SK-N-SH treated with all-trans-retinoic acid at 6 μM for 48 hours (cell line): ENCODE measurements at regions not wholly inside any gene's neighbourhood (a gene's known extent, or its start where the extent isn't known, plus 50 kb on each side); places are given as distances from the start of the nearest gene placed in this dataset.

Source experiments
- ATAC-seq: fragments of 200-7000 bp; cut with Tn5 transposase; 3 replicates; pipeline ENCODE4 v1.9.1; 2020; ENCODE audit warnings: mild to moderate bottlenecking, moderate library complexity
- ARNTL ChIP-seq: fragments of 450-650 bp; formaldehyde crosslinking; IDR thresholded peaks from 2 replicates; pipeline ENCODE4 v1.5.0; 2020; ENCODE audit warnings: low read depth, mild to moderate bottlenecking, moderate library complexity, borderline replicate concordance
- BACH2 ChIP-seq: fragments of 250-450 bp; sonication (Bioruptor Pico); IDR thresholded peaks from 2 replicates; pipeline ENCODE4 v1.9.0; 2021; ENCODE audit warnings: mild to moderate bottlenecking, borderline replicate concordance
- CSDC2 ChIP-seq: fragments of 250-450 bp; sonication (Bioruptor Pico); IDR thresholded peaks from 2 replicates; pipeline ENCODE4 v1.5.0; 2020; ENCODE audit warnings: mild to moderate bottlenecking, moderate library complexity
- ESRRG ChIP-seq: fragments of 250-450 bp; sonication (Bioruptor Pico); IDR thresholded peaks from 2 replicates; pipeline ENCODE4 v1.6.1; 2021; ENCODE audit warnings: mild to moderate bottlenecking
- GLIS3 ChIP-seq: fragments of 250-450 bp; sonication (Bioruptor Pico); IDR thresholded peaks from 2 replicates; pipeline ENCODE4 v1.5.0; 2020; ENCODE audit warnings: mild to moderate bottlenecking, moderate library complexity
- ISL1 ChIP-seq: fragments of 250-450 bp; sonication (Bioruptor Pico); IDR thresholded peaks from 2 replicates; pipeline ENCODE4 v2.1.2; 2022; ENCODE audit warnings: mild to moderate bottlenecking, moderate library complexity
- OSR1 ChIP-seq: fragments of 250-450 bp; sonication (Bioruptor Pico); IDR thresholded peaks from 2 replicates; pipeline ENCODE4 v1.8.0; 2022; ENCODE audit warnings: moderate library complexity, mild to moderate bottlenecking, inconsistent platforms
- PPARA ChIP-seq: fragments of 250-450 bp; sonication (Bioruptor Pico); IDR thresholded peaks from 2 replicates; pipeline ENCODE4 v1.5.0; 2020; ENCODE audit warnings: mild to moderate bottlenecking, borderline replicate concordance
- RARB ChIP-seq: fragments of 250-450 bp; sonication (Bioruptor Pico); IDR thresholded peaks from 2 replicates; pipeline ENCODE4 v1.8.0; 2021; ENCODE audit warnings: mild to moderate bottlenecking, moderate library complexity
- SNAI2 ChIP-seq: fragments of 250-450 bp; sonication (Bioruptor Pico); IDR thresholded peaks from 2 replicates; pipeline ENCODE4 v1.5.0; 2020; ENCODE audit warnings: mild to moderate bottlenecking, moderate library complexity
- TCF4 ChIP-seq: fragments of 250-450 bp; sonication (Bioruptor Pico); IDR thresholded peaks from 2 replicates; pipeline ENCODE4 v1.8.0; 2021; ENCODE audit warnings: mild to moderate bottlenecking, moderate library complexity, borderline replicate concordance
- ZC3H10 ChIP-seq: fragments of 250-450 bp; sonication (Bioruptor Pico); IDR thresholded peaks from 2 replicates; pipeline ENCODE4 v1.5.1; 2021; ENCODE audit warnings: mild to moderate bottlenecking, moderate library complexity
- ZFP3 ChIP-seq: fragments of 250-450 bp; sonication (Bioruptor Pico); IDR thresholded peaks from 2 replicates; pipeline ENCODE4 v1.5.0; 2020; ENCODE audit warnings: mild to moderate bottlenecking, moderate library complexity
- ZFP30 ChIP-seq: fragments of 450-650 bp; formaldehyde crosslinking; IDR thresholded peaks from 2 replicates; pipeline ENCODE4 v1.5.0; 2022; ENCODE audit warnings: mild to moderate bottlenecking, moderate library complexity
- ZNF565 ChIP-seq: fragments of 450-650 bp; formaldehyde crosslinking; conservative IDR thresholded peaks from 2 replicates; pipeline ENCODE4 v1.5.0; 2020; ENCODE audit warnings: low read depth, mild to moderate bottlenecking, moderate library complexity
- ZNF70 ChIP-seq: fragments of 450-650 bp; formaldehyde crosslinking; IDR thresholded peaks from 2 replicates; pipeline ENCODE4 v1.5.0; 2020; ENCODE audit warnings: mild to moderate bottlenecking, moderate library complexity
- ZNF8 ChIP-seq: fragments of 450-650 bp; formaldehyde crosslinking; IDR thresholded peaks from 2 replicates; pipeline ENCODE4 v1.5.0; 2020; ENCODE audit warnings: mild to moderate bottlenecking, moderate library complexity
- TF ChIP-seq, protein P1 (sequence below): fragments of 250-450 bp; sonication (Bioruptor Pico); IDR thresholded peaks from 2 replicates; pipeline ENCODE4 v1.8.0; 2021; ENCODE audit warnings: low read depth, mild to moderate bottlenecking, moderate library complexity, borderline replicate concordance
- TF ChIP-seq, protein P2 (sequence below): fragments of 250-450 bp; sonication (Bioruptor Pico); IDR thresholded peaks from 2 replicates; pipeline ENCODE4 v1.5.1; 2020; ENCODE audit warnings: low read depth, mild to moderate bottlenecking, moderate library complexity
- TF ChIP-seq, protein P3 (sequence below): fragments of 250-450 bp; sonication (Bioruptor Pico); IDR thresholded peaks from 2 replicates; pipeline ENCODE4 v1.5.1; 2021; ENCODE audit warnings: mild to moderate bottlenecking, moderate library complexity
- TF ChIP-seq, protein P4 (sequence below): fragments of 250-450 bp; sonication (Bioruptor Pico); IDR thresholded peaks from 2 replicates; pipeline ENCODE4 v1.8.0; 2020; ENCODE audit warnings: mild to moderate bottlenecking, moderate library complexity, borderline replicate concordance
- TF ChIP-seq, protein P5 (sequence below): fragments of 250-450 bp; sonication (Bioruptor Pico); IDR thresholded peaks from 2 replicates; pipeline ENCODE4 v1.5.0; 2020; ENCODE audit warnings: mild to moderate bottlenecking, moderate library complexity

DNA sequence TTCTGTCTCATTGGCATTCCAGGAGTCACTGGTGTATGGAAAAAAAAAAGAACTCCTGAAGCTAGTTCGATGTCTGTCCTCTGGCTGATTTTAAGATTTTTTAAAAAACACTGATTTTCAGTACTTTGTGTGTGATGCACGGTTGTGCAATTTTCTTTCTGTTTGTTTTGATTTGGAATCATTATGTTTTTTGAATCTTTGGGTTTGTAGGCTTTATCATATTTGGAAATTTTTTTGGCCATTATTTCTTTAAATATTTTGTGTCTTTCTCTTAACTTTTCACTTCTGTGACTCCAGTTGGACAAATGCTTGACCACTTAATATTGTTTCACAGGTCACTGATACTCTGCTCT, 327.2 kb downstream of the BCKDHB start:
- no peak for ATAC-seq
- no peak for TF ChIP-seq ZNF70 (CRISPR knock-in tag)
- no peak for TF ChIP-seq GLIS3 (CRISPR knock-in tag)
- TF ChIP-seq RARB (CRISPR knock-in tag): no peak

DNA sequence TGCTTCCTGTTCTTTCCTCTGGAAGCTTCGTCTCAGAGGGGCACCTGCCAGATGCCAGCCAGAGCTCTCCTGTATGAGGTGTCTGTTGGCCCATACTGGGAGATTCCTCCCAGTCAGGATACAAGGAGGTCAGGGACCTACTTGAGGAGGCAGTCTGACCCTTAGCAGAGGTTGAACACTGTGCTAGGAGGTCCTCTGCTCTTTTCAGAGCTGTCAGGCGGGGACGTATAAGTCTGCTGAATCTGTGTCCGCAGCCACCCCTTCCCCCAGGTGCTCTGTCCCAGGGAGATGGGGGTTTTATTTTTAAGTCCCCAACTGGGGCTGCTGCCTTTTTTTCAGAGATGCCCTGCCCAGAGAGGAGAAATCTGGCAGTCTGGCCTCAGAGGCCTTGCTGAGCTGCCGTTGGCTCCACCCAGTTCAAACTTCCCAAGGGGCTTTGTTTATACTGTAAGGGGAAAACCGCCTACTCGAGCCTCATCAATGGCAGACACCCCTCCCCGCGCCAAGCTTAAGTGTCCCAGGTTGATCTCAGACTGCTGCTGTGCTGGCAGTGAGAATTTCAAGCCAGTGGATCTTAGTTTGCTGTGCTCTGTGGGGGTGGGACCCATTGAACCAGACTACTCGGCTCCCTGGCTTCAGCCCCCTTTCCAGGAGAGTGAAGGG, 326.7 kb downstream of the BCKDHB start:
- TF ChIP-seq, protein P1, sequence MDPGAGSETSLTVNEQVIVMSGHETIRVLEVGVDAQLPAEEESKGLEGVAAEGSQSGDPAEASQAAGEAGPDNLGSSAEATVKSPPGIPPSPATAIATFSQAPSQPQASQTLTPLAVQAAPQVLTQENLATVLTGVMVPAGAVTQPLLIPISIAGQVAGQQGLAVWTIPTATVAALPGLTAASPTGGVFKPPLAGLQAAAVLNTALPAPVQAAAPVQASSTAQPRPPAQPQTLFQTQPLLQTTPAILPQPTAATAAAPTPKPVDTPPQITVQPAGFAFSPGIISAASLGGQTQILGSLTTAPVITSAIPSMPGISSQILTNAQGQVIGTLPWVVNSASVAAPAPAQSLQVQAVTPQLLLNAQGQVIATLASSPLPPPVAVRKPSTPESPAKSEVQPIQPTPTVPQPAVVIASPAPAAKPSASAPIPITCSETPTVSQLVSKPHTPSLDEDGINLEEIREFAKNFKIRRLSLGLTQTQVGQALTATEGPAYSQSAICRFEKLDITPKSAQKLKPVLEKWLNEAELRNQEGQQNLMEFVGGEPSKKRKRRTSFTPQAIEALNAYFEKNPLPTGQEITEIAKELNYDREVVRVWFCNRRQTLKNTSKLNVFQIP (CRISPR knock-in tag): no peak
- no peak for TF ChIP-seq ZFP30 (CRISPR knock-in tag)
- TF ChIP-seq, protein P2, sequence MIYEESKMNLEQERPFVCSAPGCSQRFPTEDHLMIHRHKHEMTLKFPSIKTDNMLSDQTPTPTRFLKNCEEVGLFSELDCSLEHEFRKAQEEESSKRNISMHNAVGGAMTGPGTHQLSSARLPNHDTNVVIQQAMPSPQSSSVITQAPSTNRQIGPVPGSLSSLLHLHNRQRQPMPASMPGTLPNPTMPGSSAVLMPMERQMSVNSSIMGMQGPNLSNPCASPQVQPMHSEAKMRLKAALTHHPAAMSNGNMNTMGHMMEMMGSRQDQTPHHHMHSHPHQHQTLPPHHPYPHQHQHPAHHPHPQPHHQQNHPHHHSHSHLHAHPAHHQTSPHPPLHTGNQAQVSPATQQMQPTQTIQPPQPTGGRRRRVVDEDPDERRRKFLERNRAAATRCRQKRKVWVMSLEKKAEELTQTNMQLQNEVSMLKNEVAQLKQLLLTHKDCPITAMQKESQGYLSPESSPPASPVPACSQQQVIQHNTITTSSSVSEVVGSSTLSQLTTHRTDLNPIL (CRISPR knock-in tag): no peak
- TF ChIP-seq, protein P3, sequence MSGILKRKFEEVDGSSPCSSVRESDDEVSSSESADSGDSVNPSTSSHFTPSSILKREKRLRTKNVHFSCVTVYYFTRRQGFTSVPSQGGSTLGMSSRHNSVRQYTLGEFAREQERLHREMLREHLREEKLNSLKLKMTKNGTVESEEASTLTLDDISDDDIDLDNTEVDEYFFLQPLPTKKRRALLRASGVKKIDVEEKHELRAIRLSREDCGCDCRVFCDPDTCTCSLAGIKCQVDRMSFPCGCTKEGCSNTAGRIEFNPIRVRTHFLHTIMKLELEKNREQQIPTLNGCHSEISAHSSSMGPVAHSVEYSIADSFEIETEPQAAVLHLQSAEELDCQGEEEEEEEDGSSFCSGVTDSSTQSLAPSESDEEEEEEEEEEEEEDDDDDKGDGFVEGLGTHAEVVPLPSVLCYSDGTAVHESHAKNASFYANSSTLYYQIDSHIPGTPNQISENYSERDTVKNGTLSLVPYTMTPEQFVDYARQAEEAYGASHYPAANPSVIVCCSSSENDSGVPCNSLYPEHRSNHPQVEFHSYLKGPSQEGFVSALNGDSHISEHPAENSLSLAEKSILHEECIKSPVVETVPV (CRISPR knock-in tag): no peak
- TF ChIP-seq RARB (CRISPR knock-in tag): no peak
- TF ChIP-seq ZNF565 (CRISPR knock-in tag): no peak
- TF ChIP-seq BACH2 (CRISPR knock-in tag): no peak
- no peak for TF ChIP-seq SNAI2 (CRISPR knock-in tag)
- TF ChIP-seq, protein P4, sequence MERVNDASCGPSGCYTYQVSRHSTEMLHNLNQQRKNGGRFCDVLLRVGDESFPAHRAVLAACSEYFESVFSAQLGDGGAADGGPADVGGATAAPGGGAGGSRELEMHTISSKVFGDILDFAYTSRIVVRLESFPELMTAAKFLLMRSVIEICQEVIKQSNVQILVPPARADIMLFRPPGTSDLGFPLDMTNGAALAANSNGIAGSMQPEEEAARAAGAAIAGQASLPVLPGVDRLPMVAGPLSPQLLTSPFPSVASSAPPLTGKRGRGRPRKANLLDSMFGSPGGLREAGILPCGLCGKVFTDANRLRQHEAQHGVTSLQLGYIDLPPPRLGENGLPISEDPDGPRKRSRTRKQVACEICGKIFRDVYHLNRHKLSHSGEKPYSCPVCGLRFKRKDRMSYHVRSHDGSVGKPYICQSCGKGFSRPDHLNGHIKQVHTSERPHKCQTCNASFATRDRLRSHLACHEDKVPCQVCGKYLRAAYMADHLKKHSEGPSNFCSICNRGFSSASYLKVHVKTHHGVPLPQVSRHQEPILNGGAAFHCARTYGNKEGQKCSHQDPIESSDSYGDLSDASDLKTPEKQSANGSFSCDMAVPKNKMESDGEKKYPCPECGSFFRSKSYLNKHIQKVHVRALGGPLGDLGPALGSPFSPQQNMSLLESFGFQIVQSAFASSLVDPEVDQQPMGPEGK (CRISPR knock-in tag): no peak
- TF ChIP-seq TCF4 (CRISPR knock-in tag): no peak
- TF ChIP-seq ZNF8: no peak
- TF ChIP-seq, protein P5, sequence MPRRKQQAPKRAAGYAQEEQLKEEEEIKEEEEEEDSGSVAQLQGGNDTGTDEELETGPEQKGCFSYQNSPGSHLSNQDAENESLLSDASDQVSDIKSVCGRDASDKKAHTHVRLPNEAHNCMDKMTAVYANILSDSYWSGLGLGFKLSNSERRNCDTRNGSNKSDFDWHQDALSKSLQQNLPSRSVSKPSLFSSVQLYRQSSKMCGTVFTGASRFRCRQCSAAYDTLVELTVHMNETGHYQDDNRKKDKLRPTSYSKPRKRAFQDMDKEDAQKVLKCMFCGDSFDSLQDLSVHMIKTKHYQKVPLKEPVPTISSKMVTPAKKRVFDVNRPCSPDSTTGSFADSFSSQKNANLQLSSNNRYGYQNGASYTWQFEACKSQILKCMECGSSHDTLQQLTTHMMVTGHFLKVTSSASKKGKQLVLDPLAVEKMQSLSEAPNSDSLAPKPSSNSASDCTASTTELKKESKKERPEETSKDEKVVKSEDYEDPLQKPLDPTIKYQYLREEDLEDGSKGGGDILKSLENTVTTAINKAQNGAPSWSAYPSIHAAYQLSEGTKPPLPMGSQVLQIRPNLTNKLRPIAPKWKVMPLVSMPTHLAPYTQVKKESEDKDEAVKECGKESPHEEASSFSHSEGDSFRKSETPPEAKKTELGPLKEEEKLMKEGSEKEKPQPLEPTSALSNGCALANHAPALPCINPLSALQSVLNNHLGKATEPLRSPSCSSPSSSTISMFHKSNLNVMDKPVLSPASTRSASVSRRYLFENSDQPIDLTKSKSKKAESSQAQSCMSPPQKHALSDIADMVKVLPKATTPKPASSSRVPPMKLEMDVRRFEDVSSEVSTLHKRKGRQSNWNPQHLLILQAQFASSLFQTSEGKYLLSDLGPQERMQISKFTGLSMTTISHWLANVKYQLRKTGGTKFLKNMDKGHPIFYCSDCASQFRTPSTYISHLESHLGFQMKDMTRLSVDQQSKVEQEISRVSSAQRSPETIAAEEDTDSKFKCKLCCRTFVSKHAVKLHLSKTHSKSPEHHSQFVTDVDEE: no peak
- TF ChIP-seq ZFP3 (CRISPR knock-in tag): no peak
- no peak for TF ChIP-seq PPARA (CRISPR knock-in tag)
- TF ChIP-seq OSR1: no peak
- TF ChIP-seq GLIS3 (CRISPR knock-in tag): no peak
- no peak for ATAC-seq

DNA sequence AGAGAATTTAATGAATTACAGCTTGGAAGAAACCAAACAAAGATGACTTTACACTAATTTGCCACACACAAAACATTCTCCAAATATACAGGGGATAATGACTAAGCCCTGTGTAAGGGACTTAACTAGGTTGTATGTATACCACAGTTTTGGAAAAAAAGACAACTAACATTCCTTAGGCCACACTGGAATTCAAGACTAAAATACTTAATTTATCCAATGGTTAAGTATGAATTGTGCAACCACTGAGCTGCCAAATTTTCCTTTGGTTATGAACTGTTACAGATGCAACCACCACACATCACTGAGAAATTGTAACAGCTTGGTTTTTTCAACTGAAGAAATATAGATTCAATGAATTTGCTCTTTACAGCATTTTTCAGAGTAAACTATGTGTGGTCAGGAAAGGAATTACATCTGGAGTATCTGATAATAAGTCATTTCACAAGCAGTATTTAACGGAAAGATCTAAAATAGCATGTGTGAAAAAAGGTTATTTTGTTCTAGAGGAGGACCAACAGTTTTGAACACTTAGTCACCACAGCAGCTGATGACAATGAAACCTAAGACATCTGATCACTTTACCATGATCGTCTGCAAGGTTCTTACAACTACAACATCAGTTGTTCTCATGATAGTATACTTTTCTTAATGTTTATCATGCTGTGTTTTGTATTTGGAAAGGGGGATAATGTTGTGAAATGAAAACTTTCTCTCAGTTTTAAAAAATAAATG, 318.8 kb downstream of the BCKDHB start:
- no peak for TF ChIP-seq ESRRG (CRISPR knock-in tag)
- no peak for TF ChIP-seq CSDC2 (CRISPR knock-in tag)
- no peak for TF ChIP-seq PPARA (CRISPR knock-in tag)
- TF ChIP-seq ISL1 (CRISPR knock-in tag): no peak
- TF ChIP-seq, protein P3 (CRISPR knock-in tag): no peak
- no peak for TF ChIP-seq GLIS3 (CRISPR knock-in tag)
- TF ChIP-seq, protein P5: no peak
- no peak for TF ChIP-seq ARNTL (CRISPR knock-in tag)
- TF ChIP-seq ZNF70 (CRISPR knock-in tag): no peak
- TF ChIP-seq OSR1: no peak
- no peak for TF ChIP-seq SNAI2 (CRISPR knock-in tag)
- no peak for TF ChIP-seq ZNF8
- TF ChIP-seq ZC3H10: no peak
- no peak for TF ChIP-seq RARB (CRISPR knock-in tag)
- no peak for TF ChIP-seq BACH2 (CRISPR knock-in tag)
- no peak for TF ChIP-seq ZFP30 (CRISPR knock-in tag)
- peak; percentile 75 for ATAC-seq
